GM23248 (cell line): ENCODE measurements at regions not wholly inside any gene's neighbourhood (a gene's known extent, or its start where the extent isn't known, plus 50 kb on each side); places are given as distances from the start of the nearest gene placed in this dataset.

Source experiments
- EZH2 ChIP-seq: fragments of 200-600 bp; sonication (generic); IDR thresholded peaks from 2 replicates; pipeline ENCODE4 v1.6.1; 2018; ENCODE audit warnings: antibody characterized with exemption, mild to moderate bottlenecking; ENCODE audit not compliant: insufficient read depth, poor library complexity, severe bottlenecking
- EZH2phosphoT487 ChIP-seq: fragments of 200-600 bp; sonication (generic); IDR thresholded peaks from 2 replicates; pipeline ENCODE4 v1.6.1; 2018; ENCODE audit warnings: antibody characterized with exemption, moderate library complexity, mild to moderate bottlenecking, low read depth; ENCODE audit not compliant: insufficient read depth

GRCh38 chr3:177427540-177427939 is 230.3 kb upstream of the TBL1XR1 start:
- TF ChIP-seq EZH2 (no peak), EZH2phosphoT487 (no peak)
